Lower leg skin (tissue), 3 donors: ENCODE measurements at regions not wholly inside any gene's neighbourhood (a gene's known extent, or its start where the extent isn't known, plus 50 kb on each side); places are given as distances from the start of the nearest gene placed in this dataset.

Source experiments
- CTCF ChIP-seq, 3 donors: fragments of 450-650 bp; IDR thresholded peaks; one replicate each; pipeline ENCODE4 v1.5.1; 2016; ENCODE audit warnings: antibody characterized with exemption in 3 of 3, mild to moderate bottlenecking in 3 of 3, moderate library complexity in 2 of 3
- POLR2A ChIP-seq, 2 donors: fragments of 450-650 bp; IDR thresholded peaks; one replicate each; pipeline ENCODE4 v1.6.1; 2016 to 2017; ENCODE audit warnings: antibody characterized with exemption in 2 of 2, mild to moderate bottlenecking in 1 of 2, moderate library complexity in 1 of 2

DNA sequence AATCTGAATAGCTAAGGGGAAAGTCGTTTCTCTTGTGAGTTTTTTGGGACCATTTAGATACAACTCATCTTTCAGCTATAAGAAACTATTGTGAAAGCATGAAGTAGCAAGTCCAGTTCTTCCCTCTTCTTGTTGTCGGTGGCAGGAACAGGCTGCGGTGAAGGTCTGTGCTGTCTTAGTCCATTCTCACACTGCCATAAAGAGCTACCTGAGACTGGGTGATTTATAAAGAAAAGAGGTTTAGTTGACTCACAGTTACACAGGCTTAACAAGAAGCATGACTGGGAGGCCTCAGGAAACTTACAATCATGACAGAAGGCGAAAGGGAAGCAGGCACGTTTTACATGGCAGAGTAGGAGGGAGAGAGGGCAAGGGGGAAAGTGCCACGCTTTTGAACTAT lies 261.8 kb downstream of the GATA3 start:
- TF ChIP-seq POLR2A (IDR thresholded peaks at IDR 0.05) = no peak
- TF ChIP-seq CTCF (IDR thresholded peaks at IDR 0.05) = no peak
